DND-41 (cell line): ENCODE measurements at regions not wholly inside any gene's neighbourhood (a gene's known extent, or its start where the extent isn't known, plus 50 kb on each side); places are given as distances from the start of the nearest gene placed in this dataset.

Source experiments
- ATAC-seq: fragments of 200-7000 bp; cut with Tn5 transposase; 3 replicates; pipeline ENCODE4 v1.9.1; 2021; ENCODE audit warnings: low read depth; ENCODE audit not compliant: insufficient read depth
- DNase-seq: peaks from one replicate; pipeline ENCODE4 v3.0.0-alpha.2; 2020
- H2AFZ ChIP-seq: 2 replicates; pipeline ENCODE4 v1.6.0; 2012; ENCODE audit warnings: low read depth, low read length
- H3K27ac ChIP-seq: 2 replicates; pipeline ENCODE4 v1.5.1; 2012; ENCODE audit warnings: low read length, inconsistent platforms
- H3K27me3 ChIP-seq: fragments of 200-600 bp; sonication (generic); 2 replicates; pipeline ENCODE4 v1.6.0; 2012; ENCODE audit warnings: low read length, mild to moderate bottlenecking, inconsistent platforms; ENCODE audit not compliant: insufficient read depth, poor library complexity
- H3K36me3 ChIP-seq: 2 replicates; pipeline ENCODE4 v1.5.1; 2012; ENCODE audit warnings: low read length, inconsistent platforms; ENCODE audit not compliant: insufficient read depth
- H3K4me1 ChIP-seq: 2 replicates; pipeline ENCODE4 v1.5.1; 2012; ENCODE audit warnings: mild to moderate bottlenecking, low read length; ENCODE audit not compliant: insufficient read depth
- H3K4me2 ChIP-seq: 2 replicates; pipeline ENCODE4 v1.6.0; 2012; ENCODE audit warnings: mild to moderate bottlenecking, moderate library complexity, low read length, inconsistent platforms; ENCODE audit not compliant: insufficient read depth
- H3K4me3 ChIP-seq, 2 experiments: fragments of 200-600 bp in 1 of 2; shearing (Covaris generic) in 1 of 2; 2 replicates each; pipeline ENCODE4 v1.5.1; 2012 to 2016; ENCODE audit warnings: inconsistent platforms in 2 of 2, low read length in 2 of 2, mild to moderate bottlenecking in 2 of 2, low read depth in 1 of 2, moderate library complexity in 1 of 2
- H3K79me2 ChIP-seq: 2 replicates; pipeline ENCODE4 v1.6.0; 2012; ENCODE audit warnings: low read length, inconsistent platforms; ENCODE audit not compliant: insufficient read depth
- H3K9ac ChIP-seq: 2 replicates; pipeline ENCODE4 v1.6.0; 2012; ENCODE audit warnings: low read depth, mild to moderate bottlenecking, inconsistent platforms, low read length, moderate library complexity
- H3K9me3 ChIP-seq: 2 replicates; pipeline ENCODE4 v1.5.1; 2012; ENCODE audit warnings: low read length, moderate library complexity, mild to moderate bottlenecking, inconsistent platforms; ENCODE audit not compliant: insufficient read depth, severe bottlenecking
- H4K20me1 ChIP-seq: 2 replicates; pipeline ENCODE4 v1.6.0; 2012; ENCODE audit warnings: low read length; ENCODE audit not compliant: insufficient read depth
- CTCF ChIP-seq: IDR thresholded peaks from 2 replicates; pipeline ENCODE4 v1.5.1; 2012; ENCODE audit warnings: borderline replicate concordance, low read length, moderate library complexity, mild to moderate bottlenecking; ENCODE audit not compliant: poor library complexity, severe bottlenecking; ENCODE audit errors: extremely low read depth
- EZH2 ChIP-seq: IDR thresholded peaks from 3 replicates; pipeline ENCODE4 v1.6.1; 2012; ENCODE audit warnings: borderline replicate concordance, low read depth, mild to moderate bottlenecking, moderate library complexity, low read length, inconsistent platforms; ENCODE audit not compliant: severe bottlenecking

GRCh38 chr22:47804281-47804680, 1041.8 kb downstream of the TBC1D22A start:
- Histone ChIP-seq H3K36me3 (no peaks in the 10 kb centered on the region), H4K20me1 (no peaks in the 10 kb centered on the region), H3K79me2 (no peaks in the 10 kb centered on the region), H2AFZ (no peak overlapping the region), H3K4me3 (no peak overlapping the region), H3K4me2 (no peak overlapping the region), H3K9me3 (no peaks in the 10 kb centered on the region), H3K27ac (no peak overlapping the region), H3K4me1 (no peaks in the 10 kb centered on the region), H3K27me3 (no peaks in the 10 kb centered on the region), H3K9ac (no peak overlapping the region)
- TF ChIP-seq CTCF (no peak), EZH2 (no peak)
- DNase-seq (no peak), ATAC-seq (no peak)

DNA sequence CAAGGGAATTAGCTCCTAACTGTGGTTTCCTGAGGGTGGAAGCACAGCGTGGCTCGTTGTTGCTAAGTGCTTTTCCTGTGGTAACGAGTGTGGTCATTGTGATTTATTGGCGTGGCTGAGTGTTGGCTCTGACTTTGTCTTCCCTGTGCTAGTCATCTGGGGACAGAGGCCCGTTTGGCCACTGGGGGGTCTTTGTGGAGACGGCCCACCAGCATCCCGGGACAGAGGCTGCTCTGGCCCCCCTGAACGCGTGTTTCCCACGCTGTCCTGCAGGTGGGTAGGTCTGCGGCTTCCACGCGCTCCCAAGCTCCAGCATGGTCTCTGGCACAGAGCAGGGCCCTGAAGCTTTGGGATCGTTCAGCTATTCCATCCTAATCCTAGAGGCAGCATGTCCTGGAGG, 1040.0 kb downstream of the TBC1D22A start:
- Histone ChIP-seq H3K9ac (no peak overlapping the region), H3K79me2 (no peaks in the 10 kb centered on the region), H2AFZ (no peak overlapping the region), H3K36me3 (no peaks in the 10 kb centered on the region), H3K4me1 (no peaks in the 10 kb centered on the region), H3K9me3 (no peaks in the 10 kb centered on the region), H4K20me1 (no peaks in the 10 kb centered on the region), H3K4me2 (no peak overlapping the region), H3K27ac (no peak overlapping the region), H3K4me3 (no peak overlapping the region), H3K27me3 (no peaks in the 10 kb centered on the region)
- DNase-seq = no peak
- no peak for TF ChIP-seq EZH2
- no peak for TF ChIP-seq CTCF
- no peak for ATAC-seq

- no peaks in the 10 kb centered on the region for H3K9me3 ChIP-seq
- DNase-seq (no peak), ATAC-seq (no peak)
- no peak overlapping the region for H2AFZ ChIP-seq
- H3K4me2 ChIP-seq = no peak overlapping the region
- no peaks in the 10 kb centered on the region for H3K79me2 ChIP-seq
- no peaks in the 10 kb centered on the region for H3K36me3 ChIP-seq
- H3K9ac ChIP-seq = no peak overlapping the region
- no peak for TF ChIP-seq EZH2
- no peak for TF ChIP-seq CTCF
- no peaks in the 10 kb centered on the region for H3K4me1 ChIP-seq
- H4K20me1 ChIP-seq = no peaks in the 10 kb centered on the region
- no peaks in the 10 kb centered on the region for H3K27me3 ChIP-seq
- no peak overlapping the region for H3K4me3 ChIP-seq
- H3K27ac ChIP-seq = no peak overlapping the region
These were observed 1039.2 kb downstream of the TBC1D22A start for GRCh38 chr22:47801541-47802245.

DNA sequence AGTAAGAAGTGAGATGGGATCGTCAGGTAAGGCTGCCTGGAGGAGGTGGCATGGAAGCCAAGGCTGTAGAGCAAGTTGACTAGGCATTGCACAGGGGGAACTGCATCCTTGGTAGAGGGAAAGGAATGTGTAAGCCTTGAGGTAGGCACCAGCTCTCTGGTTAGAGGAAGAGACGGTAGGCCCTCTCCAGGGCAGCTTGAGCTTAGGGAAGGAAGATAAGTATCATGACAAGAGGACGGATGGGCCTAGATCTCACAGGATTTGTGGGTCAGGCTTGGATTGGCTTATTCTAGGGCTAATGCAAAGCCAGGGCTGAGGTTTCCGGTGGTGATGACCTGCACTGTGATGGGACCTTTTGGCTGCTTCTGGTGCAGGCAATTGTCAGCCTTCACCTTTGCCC, 1035.8 kb downstream of the TBC1D22A start:
- no peak overlapping the region for H2AFZ ChIP-seq
- H3K4me1 ChIP-seq = no peaks in the 10 kb centered on the region
- no peaks in the 10 kb centered on the region for H3K9me3 ChIP-seq
- no peaks in the 10 kb centered on the region for H3K36me3 ChIP-seq
- no peaks in the 10 kb centered on the region for H4K20me1 ChIP-seq
- H3K9ac ChIP-seq = no peak overlapping the region
- no peak overlapping the region for H3K4me2 ChIP-seq
- H3K79me2 ChIP-seq = no peaks in the 10 kb centered on the region
- no peak overlapping the region for H3K27ac ChIP-seq
- no peaks in the 10 kb centered on the region for H3K27me3 ChIP-seq
- ATAC-seq (no peak), DNase-seq (no peak)
- H3K4me3 ChIP-seq = no peak overlapping the region
- TF ChIP-seq EZH2 (no peak), CTCF (no peak)
